NCI-H524 (cell line): ENCODE measurements at regions not wholly inside any gene's neighbourhood (a gene's known extent, or its start where the extent isn't known, plus 50 kb on each side); places are given as distances from the start of the nearest gene placed in this dataset.

Source experiments
- DNase-seq, 2 experiments: peaks; one replicate each; lab custom pipeline; 2025; lab: John Stamatoyannopoulos, UW

GRCh38 chr4:175377203-175377602 is 434.9 kb downstream of the GPM6A start:
- DNase-seq = no peak

DNA sequence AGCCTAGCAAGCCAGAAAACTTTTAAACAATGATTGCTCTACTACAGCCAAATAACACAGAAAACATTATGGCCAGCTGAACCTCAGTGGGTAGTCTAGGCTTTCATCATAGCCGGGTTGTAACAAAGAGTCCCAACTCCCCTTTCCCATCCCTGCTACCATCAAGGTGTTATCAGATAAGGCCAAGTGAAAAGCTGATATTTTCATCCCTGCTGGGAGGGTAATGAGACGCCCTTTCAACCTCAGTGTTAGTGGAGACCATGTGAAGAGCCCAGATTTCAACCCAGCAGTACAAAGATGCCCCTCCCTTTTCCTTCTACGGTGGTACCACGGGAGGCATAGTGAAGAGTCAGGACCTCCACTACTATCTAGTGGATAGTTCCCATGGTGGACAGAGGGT is 433.7 kb downstream of the GPM6A start:
- DNase-seq = no peak

DNA sequence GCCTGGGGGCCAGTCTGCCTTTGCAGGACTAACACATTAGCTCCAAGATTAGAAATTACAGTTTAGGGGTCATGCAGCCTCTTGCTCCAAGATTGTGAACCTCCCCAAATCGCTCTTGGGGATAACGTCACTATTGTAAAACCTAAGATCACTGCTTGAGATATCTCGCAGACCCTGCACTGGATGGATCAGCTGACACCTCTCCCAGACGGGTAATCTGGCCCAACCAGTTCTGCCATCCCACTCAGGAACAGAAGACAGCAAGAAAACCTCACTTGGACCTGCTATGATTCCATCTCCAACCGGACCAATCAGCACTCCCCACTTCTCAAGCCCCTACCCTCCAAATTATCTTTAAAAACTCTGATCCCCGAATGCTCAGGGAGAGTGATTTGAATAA is 431.2 kb downstream of the GPM6A start:
- DNase-seq = no peak

GRCh38 chr4:175385797-175386196 is 426.3 kb downstream of the GPM6A start:
- no peak for DNase-seq

GRCh38 chr4:175386776-175387507 is 425.1 kb downstream of the GPM6A start:
- DNase-seq = peak; percentile 78 to 94

GRCh38 chr4:175394208-175394607 is 417.9 kb downstream of the GPM6A start:
- DNase-seq = no peak

DNA sequence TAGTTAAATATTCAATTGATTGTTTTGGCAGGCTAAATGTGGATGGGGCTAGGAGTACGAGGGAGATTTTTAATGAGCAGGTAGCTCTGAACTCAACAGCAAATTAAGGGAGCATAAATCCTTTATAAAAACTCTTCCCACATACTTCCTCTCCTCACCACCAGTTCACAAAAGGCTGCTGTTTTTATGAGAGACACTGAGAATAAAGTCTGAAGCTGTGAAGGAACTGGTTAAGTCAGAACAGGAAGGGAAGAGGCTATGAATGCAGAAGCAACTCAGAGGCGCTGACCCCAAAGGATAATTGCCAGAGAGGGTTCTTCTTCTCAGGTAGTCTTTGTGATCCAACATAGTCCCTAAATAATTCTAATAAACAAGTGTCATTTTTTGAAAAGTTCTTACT is 406.1 kb downstream of the GPM6A start:
- no peak for DNase-seq

DNA sequence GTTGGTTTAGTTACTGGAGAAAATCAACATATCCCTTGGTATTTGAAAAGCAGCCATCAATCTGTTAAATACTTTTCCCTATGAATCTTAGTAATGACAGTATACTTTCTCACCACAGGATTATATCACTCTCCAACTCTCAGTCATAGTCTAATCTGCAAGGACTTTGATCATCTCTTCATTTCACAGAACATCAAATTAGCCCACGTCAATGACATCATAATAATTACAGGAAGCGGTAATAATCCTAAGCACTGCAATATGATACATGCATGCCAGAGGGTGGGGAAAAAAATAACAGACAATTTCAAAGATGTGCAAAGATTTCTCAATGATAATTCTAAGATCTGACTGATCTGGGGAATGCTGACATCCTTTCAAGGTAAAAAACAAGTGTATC is 404.1 kb downstream of the GPM6A start:
- no peak for DNase-seq

DNA sequence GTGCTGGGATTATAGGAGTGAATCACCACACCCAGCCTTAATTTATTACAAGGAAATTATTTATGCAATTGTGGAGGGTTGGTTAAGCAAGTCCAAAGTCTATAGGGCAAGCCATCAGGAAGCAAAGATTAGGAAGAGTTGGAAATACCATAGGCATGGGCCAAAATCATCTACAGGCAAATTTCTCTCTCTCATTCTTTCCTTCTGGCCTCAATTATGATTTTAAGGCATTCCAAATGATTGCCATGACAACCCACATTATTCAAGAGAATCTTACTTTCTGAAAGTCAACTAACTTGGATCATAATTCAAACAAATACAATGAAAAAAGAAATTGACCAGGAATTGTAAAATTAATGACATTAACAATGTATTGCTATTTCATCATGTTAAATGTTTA is 400.8 kb downstream of the GPM6A start:
- DNase-seq = no peak

DNA sequence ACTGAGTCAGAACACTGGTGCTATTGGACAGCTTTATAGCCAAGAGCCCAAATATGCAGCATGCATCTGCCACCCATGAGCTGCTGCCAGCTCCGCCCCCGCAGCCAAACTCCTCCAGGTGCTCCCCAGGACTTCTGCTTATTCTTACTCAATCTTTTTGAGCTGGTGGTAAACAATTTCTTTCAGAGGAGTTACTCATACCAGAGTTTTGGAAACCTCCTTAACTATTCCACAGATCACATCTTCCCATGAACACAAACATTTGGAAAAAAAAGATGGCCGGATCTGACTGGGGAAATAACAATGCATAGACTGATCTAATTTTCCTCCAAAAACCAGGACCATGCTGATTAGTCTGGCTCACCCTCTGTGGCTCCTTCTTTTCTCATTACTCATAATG is 399.9 kb downstream of the GPM6A start:
- DNase-seq = no peak

DNA sequence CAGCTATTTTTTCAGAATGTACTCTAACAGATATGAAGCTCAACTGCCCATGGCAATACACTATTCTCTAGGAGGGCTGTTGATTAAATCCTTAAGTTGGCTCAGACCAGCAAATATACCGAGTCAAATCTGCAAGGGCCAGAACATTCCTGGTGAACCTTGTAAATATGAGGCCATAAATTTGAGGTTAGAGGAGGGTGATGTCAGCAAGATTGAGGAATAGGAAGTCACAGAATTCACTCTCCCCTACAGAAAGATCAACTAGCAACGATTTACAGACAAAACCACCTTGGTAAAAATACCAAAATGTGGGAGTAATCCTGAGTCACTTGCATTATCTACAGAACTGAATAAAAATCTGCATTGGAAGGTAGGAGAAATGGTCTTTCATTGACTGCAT is 399.3 kb downstream of the GPM6A start:
- DNase-seq = no peak

GRCh38 chr4:175413561-175413960 is 398.5 kb downstream of the GPM6A start:
- no peak for DNase-seq

GRCh38 chr4:175414602-175415001 is 397.5 kb downstream of the GPM6A start:
- DNase-seq = no peak

DNA sequence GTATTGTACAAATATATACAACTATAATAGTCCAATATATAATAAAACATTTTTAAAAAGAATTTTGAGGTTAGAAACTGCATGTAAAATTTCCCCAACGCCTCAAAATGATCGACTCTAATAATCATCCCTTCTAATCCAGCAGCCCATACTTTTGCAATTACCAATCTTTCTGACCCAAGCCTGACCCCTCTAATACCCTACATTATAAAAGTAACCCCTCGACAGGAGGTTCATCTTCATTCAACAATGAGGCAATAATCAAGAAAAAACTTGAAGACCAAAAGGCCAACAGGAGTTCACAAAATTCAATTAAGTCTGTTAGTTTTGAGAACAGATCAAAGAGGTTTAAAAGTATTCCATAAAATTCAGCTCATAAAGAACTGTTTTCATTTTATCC is 393.5 kb downstream of the GPM6A start:
- DNase-seq = no peak

DNA sequence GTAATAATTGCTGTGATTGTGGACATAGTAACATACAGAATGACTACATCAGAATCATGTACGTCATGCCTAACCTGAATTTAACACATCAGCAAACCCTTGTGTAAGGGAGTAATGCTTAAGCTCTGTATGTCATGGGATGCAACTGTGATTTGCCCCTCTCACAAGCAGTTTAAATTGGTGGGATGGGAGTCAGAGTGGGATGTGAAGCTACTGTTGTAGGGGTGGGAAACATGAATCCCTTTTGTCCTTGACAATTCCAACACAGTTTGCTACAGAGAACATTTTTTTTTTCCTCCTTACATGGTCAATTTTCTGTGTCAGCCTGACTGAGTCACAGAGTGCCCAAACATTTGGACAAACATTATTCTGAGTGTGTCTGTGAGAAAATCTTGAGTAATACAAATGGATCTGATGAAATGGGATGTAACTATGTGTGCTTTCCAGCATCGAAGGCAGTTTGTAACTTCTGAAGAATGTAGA is 392.8 kb downstream of the GPM6A start:
- no peak for DNase-seq

- no peak for DNase-seq
Observed at GRCh38 chr4:175421506-175421905, 390.6 kb downstream of the GPM6A start.

DNA sequence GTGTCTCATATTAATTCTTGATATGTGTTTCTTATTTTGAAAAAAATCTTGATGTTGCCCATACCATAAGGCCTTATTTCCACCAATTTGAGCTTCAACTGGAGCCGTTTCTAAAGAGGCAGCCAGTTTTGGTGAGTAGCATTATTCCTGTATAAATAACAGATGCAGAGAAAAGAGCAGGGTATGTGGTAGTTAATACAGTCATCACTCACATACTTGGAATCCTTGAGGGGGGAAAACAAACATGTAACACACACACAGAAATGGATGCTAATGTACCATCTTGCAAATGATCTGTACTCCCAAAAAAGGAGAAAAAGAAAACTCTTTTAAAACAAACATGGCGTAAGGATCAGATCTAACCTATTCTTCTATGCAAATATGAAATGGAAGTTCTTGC is 389.7 kb downstream of the GPM6A start:
- no peak for DNase-seq

GRCh38 chr4:175424111-175424510 is 388.0 kb downstream of the GPM6A start:
- DNase-seq = no peak

GRCh38 chr4:175427751-175428150 is 384.3 kb downstream of the GPM6A start:
- DNase-seq = no peak

DNA sequence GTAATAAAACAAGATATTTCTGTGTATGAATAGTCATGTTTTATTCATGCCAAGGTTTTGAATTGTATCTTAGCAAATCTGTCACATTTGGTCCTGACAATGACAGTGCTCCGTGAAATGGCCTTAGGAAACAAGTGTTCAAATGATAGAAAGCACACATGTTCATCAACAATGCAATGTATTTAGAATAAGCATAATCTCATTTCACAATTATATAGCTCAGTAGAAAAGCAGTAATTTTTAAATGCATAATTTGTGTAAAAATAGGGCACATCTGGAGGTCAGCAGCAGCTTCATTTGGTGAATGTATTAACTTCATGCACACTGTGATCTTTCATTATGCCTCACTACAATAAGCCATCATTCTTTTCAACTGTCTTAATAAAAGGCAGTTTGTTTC is 380.4 kb downstream of the GPM6A start:
- no peak for DNase-seq

- peak; percentile 85 to 95 for DNase-seq
Observed at GRCh38 chr4:175435381-175435783, 376.7 kb downstream of the GPM6A start.

GRCh38 chr4:175436196-175436595 is 375.9 kb downstream of the GPM6A start:
- DNase-seq = no peak

- no peak for DNase-seq
Observed at GRCh38 chr4:175440786-175441185, 371.3 kb downstream of the GPM6A start.

GRCh38 chr4:175441256-175441655 is 370.8 kb downstream of the GPM6A start:
- DNase-seq = no peak
